ENCODE measurements at regions not wholly inside any gene's neighbourhood (a gene's known extent, or its start where the extent isn't known, plus 50 kb on each side); places are given as distances from the start of the nearest gene placed in this dataset. TPM values are rescaled to one million over a fixed set of nuclear protein-coding genes. Genes with fewer than 3 reads are reported as not detected.
A peak's percentile ranks its signal among the peaks of the same experiment; 100 is the strongest.
"Not testable (repeated sequence)": the region's sequence is repeated elsewhere in the genome, so short reads cannot be mapped to it uniquely, and the experiment has no call there.

DNA sequence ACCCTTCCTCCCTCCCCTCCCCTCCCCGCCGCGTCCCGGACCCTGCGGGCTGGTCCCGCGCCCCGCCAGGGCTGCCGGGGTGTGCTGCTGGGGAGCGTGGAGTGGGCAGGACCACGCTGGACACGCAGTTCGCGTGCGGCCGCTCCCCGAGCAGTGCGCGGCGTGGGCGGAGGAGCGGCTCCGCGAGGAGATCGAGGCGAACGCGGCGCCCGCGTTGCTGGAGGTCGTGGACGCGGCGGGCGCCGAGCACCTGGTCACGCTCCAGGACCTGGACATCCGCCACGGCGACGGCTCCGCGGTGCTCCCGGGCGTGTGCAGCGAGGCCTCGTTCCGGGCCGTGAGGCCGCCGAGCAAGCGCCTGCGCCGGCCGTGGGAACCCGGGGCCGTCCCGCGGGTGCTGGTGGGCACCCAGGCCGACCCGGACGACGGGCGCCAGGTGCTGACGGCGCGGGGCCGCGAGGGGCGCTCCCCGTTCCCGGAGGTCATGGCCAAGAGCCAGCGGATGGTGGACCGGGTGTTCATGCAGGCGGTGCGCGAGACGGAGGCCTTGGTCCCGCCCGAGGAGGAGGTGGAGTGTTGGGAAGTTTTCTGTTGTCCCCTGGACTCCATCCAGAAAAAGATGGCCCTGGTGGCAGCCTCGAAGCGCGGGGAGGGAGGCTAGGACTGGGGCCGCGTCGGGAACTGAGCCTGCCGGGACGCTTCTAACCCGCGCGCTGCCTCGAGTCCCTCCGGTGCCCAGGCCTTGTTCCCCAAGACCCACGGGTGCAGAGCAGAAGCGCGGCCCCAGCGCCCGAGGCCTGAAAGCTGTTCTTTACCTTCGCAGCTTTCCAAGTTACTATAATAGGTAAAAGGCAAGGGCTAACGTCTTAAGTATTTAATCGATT lies 54.7 kb upstream of the EIF5 start:
- H3K27me3 ChIP-seq (ENCODE audit: control insufficient read depth in 3 of 3, insufficient read depth in 3 of 3, low read length in 3 of 3): peaks cover 5 to 38% (median 22%) of the 10 kb centered on the region in 3 donors
- H3K27ac ChIP-seq (ENCODE audit: low read depth, low read length): no peak overlapping the region

DNA sequence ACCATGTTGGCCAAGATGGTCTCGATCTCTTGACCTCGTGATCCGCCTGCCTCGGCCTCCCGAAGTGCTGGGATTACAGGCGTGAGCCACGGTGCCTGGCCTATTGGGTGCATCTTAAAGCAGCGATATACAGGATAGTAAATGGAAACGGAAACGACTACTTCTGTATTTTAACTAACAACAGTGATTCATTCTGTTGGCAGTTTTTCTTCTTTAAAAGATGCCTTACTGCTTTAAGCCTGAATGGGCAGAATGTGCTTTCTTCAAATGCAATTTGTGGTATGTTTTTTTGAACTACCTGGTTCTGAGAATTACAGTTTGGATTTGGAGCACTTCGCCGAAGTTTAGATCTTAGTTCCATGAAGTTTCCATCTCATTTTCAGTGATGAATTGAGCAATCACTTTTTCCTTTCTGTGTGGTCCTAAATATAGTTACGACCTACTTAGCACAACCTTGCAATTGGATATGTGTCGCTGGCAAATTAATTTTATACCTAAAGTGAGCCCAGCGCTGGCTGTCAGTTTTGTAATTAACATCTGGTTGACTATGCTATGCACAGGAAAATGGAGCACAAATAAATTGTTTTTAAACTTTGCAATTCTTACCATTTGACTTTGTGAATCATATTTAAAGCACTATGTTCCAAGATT lies 53.6 kb upstream of the EIF5 start:
- no peaks in the 10 kb centered on the region for H3K36me3 ChIP-seq (ENCODE audit: control insufficient read depth in 3 of 3, insufficient read depth in 3 of 3, low read length in 3 of 3)
- no peaks in the 10 kb centered on the region for H3K9me3 ChIP-seq (ENCODE audit: control insufficient read depth in 3 of 3, low read length in 3 of 3)
- peak overlapping the region; percentile 44 for H3K27ac ChIP-seq (ENCODE audit: low read depth, low read length)
- H3K9ac ChIP-seq (ENCODE audit: low read depth in 1 of 3, low read length in 3 of 3): peak overlapping the region in 1 of 3 donors; percentile 16
- H3K4me3 ChIP-seq (ENCODE audit: low read length in 3 of 3): peak overlapping the region; percentile 22 to 50 (median 26)
- peaks cover 13 to 34% (median 22%) of the 10 kb centered on the region in 3 donors for H3K4me1 ChIP-seq (ENCODE audit: control insufficient read depth in 3 of 3, insufficient read depth in 3 of 3, low read length in 3 of 3)
- H3K27me3 ChIP-seq (ENCODE audit: control insufficient read depth in 3 of 3, insufficient read depth in 3 of 3, low read length in 3 of 3): peaks cover 2 to 28% (median 16%) of the 10 kb centered on the region in 3 donors

More for the DNA sequence above, 54.7 kb upstream of the EIF5 start:
- Histone ChIP-seq H3K4me3 (ENCODE audit: low read length in 3 of 3) (peak overlapping the region in 2 of 3 donors; percentile 22 to 46), H3K9ac (ENCODE audit: low read depth in 1 of 3, low read length in 3 of 3) (peak overlapping the region in 1 of 3 donors; percentile 16), H3K9me3 (ENCODE audit: control insufficient read depth in 3 of 3, low read length in 3 of 3) (no peaks in the 10 kb centered on the region), H3K36me3 (ENCODE audit: control insufficient read depth in 3 of 3, insufficient read depth in 3 of 3, low read length in 3 of 3) (no peaks in the 10 kb centered on the region), H3K4me1 (ENCODE audit: control insufficient read depth in 3 of 3, insufficient read depth in 3 of 3, low read length in 3 of 3) (peaks cover 14 to 34% (median 22%) of the 10 kb centered on the region in 3 donors)

DNA sequence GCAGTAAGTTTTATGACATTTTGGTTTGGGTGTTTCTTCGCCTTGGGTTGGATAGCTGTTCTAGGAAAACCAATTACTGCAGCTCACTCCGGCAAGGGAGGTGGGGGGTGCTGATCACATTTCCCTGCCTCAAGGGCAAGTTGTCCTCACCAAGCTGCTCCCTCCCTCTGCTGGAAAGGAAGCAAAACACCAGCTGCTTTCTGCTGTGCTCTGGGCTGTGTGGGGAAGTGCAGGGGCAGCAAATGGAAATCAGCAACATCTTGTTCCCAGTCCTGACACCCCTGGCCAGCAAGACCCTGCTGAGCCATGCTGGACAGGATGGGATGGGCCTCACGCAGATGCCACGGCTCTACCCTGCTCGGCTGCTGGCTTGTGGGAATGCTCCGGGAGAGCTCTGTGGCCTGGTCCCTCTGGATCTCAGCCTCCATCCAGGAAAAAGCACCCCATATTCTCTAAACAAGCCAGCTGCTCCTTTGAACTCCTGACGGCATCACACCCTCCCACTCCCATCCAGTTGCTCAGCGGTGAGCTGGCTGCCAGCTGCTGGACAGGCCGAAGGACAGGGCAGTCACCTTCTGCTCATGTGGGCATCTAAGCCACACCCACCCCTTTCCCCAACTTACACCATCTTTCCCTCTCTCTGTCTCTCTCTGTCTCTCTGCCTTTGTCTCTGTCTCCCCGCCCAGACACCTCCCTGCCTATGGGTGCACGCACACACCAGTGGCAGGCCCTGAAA lies 52.4 kb upstream of the EIF5 start:
- Histone ChIP-seq H3K9me3 (ENCODE audit: control insufficient read depth in 3 of 3, low read length in 3 of 3) (no peaks in the 10 kb centered on the region), H3K4me1 (ENCODE audit: control insufficient read depth in 3 of 3, insufficient read depth in 3 of 3, low read length in 3 of 3) (peaks cover 13 to 34% (median 22%) of the 10 kb centered on the region in 3 donors), H3K36me3 (ENCODE audit: control insufficient read depth in 3 of 3, insufficient read depth in 3 of 3, low read length in 3 of 3) (no peaks in the 10 kb centered on the region), H3K27ac (ENCODE audit: low read depth, low read length) (peak overlapping the region; percentile 44), H3K27me3 (ENCODE audit: control insufficient read depth in 3 of 3, insufficient read depth in 3 of 3, low read length in 3 of 3) (peaks cover 2 to 16% (median 10%) of the 10 kb centered on the region in 3 donors), H3K4me3 (ENCODE audit: low read length in 3 of 3) (peak overlapping the region in 2 of 3 donors; percentile 5 to 35), H3K9ac (ENCODE audit: low read depth in 1 of 3, low read length in 3 of 3) (peak overlapping the region in 2 of 3 donors; percentile 47 to 64)

DNA sequence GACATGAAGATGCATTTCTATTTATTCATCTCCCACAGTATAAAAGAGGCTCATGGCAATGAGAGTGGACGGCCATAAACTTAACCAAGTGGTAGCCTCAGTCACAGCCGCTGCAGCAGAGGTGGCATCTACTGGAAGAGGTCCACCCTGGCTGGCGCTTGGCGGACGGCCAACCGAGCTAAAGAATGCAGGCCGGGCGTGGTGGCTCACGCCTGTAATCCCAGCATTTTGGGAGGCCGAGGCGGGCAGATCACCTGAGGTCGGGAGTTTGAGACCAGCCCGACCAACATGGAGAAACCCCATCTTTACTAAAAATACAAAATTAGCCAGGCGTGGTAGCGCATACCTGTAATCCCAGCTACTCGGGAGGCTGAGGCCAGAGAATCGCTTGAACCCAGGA lies 51.7 kb upstream of the EIF5 start:
- not testable (repeated sequence) for H3K27ac ChIP-seq (ENCODE audit: low read depth, low read length); H3K9me3 ChIP-seq (ENCODE audit: control insufficient read depth in 3 of 3, low read length in 3 of 3); H3K36me3 ChIP-seq (ENCODE audit: control insufficient read depth in 3 of 3, insufficient read depth in 3 of 3, low read length in 3 of 3); H3K4me3 ChIP-seq (ENCODE audit: low read length in 3 of 3); H3K9ac ChIP-seq (ENCODE audit: low read depth in 1 of 3, low read length in 3 of 3)
- Histone ChIP-seq H3K27me3 (ENCODE audit: control insufficient read depth in 3 of 3, insufficient read depth in 3 of 3, low read length in 3 of 3) (peaks cover 2 to 18% (median 14%) of the 10 kb centered on the region in 3 donors), H3K4me1 (ENCODE audit: control insufficient read depth in 3 of 3, insufficient read depth in 3 of 3, low read length in 3 of 3) (peaks cover 13 to 34% (median 22%) of the 10 kb centered on the region in 3 donors)

DNA sequence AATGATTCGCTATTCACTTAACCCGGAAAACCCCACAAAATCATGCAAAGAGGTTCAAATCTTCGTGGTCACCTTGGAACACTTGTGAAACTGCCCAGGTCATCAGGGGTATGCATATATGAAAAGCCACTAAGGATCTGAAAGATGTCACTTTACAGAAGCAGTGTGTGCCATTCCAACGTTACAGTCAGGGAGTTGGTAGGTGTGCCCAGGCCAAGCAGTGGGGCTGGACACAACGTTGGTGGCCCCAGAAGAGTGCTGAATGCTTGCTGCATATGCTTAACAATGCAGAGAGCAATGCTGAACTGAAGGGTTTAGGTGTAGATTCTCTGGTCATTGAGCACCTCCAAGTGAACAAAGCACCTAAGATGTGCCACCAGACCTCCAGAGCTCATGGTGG lies 51.1 kb upstream of the EIF5 start:
- no peak overlapping the region for H3K27ac ChIP-seq (ENCODE audit: low read depth, low read length)
- H3K36me3 ChIP-seq (ENCODE audit: control insufficient read depth in 3 of 3, insufficient read depth in 3 of 3, low read length in 3 of 3): no peaks in the 10 kb centered on the region
- H3K27me3 ChIP-seq (ENCODE audit: control insufficient read depth in 3 of 3, insufficient read depth in 3 of 3, low read length in 3 of 3): peaks cover 1 to 15% (median 12%) of the 10 kb centered on the region in 3 donors
- H3K9me3 ChIP-seq (ENCODE audit: control insufficient read depth in 3 of 3, low read length in 3 of 3): no peaks in the 10 kb centered on the region
- peaks cover 13 to 34% (median 22%) of the 10 kb centered on the region in 3 donors for H3K4me1 ChIP-seq (ENCODE audit: control insufficient read depth in 3 of 3, insufficient read depth in 3 of 3, low read length in 3 of 3)
- H3K9ac ChIP-seq (ENCODE audit: low read depth in 1 of 3, low read length in 3 of 3): no peak overlapping the region
- no peak overlapping the region for H3K4me3 ChIP-seq (ENCODE audit: low read length in 3 of 3)

DNA sequence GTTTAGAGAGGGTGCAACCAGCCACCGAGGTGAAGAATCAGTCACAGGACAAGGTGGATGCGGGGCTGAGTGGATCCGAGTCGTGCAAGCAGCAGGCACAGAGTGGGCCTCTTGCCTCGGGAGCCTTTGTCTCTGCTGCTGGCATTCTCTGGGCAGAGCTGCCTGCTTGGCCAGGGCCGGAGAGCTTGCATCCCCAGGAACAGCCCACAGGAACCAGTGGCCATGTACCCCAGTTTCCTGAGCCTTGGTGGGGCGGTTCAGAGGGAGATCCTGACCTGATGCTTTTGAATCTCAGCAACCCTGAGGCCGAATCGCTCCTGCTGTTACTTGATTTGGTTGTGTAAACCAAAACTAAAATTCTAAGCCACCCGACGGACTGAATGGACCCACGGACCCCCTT lies 50.1 kb upstream of the EIF5 start:
- H3K27me3 ChIP-seq (ENCODE audit: control insufficient read depth in 3 of 3, insufficient read depth in 3 of 3, low read length in 3 of 3): peaks cover 0 to 11% (median 8%) of the 10 kb centered on the region in 3 donors
- H3K27ac ChIP-seq (ENCODE audit: low read depth, low read length): no peak overlapping the region
- no peaks in the 10 kb centered on the region for H3K36me3 ChIP-seq (ENCODE audit: control insufficient read depth in 3 of 3, insufficient read depth in 3 of 3, low read length in 3 of 3)
- H3K9me3 ChIP-seq (ENCODE audit: control insufficient read depth in 3 of 3, low read length in 3 of 3): no peaks in the 10 kb centered on the region
- H3K4me1 ChIP-seq (ENCODE audit: control insufficient read depth in 3 of 3, insufficient read depth in 3 of 3, low read length in 3 of 3): peaks cover 13 to 31% (median 22%) of the 10 kb centered on the region in 3 donors
- H3K4me3 ChIP-seq (ENCODE audit: low read length in 3 of 3): no peak overlapping the region
- no peak overlapping the region for H3K9ac ChIP-seq (ENCODE audit: low read depth in 1 of 3, low read length in 3 of 3)

Small RNA genes in the stretch of these regions (small RNA-seq; reads per million reads assigned to genes)
- not detected for gene AL161669.2
